Peyer's patch (tissue), 4 donors: ENCODE measurements at regions not wholly inside any gene's neighbourhood (a gene's known extent, or its start where the extent isn't known, plus 50 kb on each side); places are given as distances from the start of the nearest gene placed in this dataset.

Experiments used
- POLR2A ChIP-seq, 2 donors: fragments of 450-650 bp; IDR thresholded peaks; one replicate each; pipeline ENCODE4 v1.5.1; 2017; ENCODE audit warnings: antibody characterized with exemption in 2 of 2, mild to moderate bottlenecking in 2 of 2, moderate library complexity in 2 of 2
- TF ChIP-seq, protein P1 (sequence below), 6 experiments: fragments of 450-650 bp in 4 of 6; fragments of 200-600 bp in 2 of 6; sonication (generic) in 1 of 6; IDR thresholded peaks; one replicate each; pipeline ENCODE4 v1.5.1; 2017 to 2019; ENCODE audit warnings: antibody characterized with exemption in 6 of 6, mild to moderate bottlenecking in 3 of 6, moderate library complexity in 1 of 6

DNA sequence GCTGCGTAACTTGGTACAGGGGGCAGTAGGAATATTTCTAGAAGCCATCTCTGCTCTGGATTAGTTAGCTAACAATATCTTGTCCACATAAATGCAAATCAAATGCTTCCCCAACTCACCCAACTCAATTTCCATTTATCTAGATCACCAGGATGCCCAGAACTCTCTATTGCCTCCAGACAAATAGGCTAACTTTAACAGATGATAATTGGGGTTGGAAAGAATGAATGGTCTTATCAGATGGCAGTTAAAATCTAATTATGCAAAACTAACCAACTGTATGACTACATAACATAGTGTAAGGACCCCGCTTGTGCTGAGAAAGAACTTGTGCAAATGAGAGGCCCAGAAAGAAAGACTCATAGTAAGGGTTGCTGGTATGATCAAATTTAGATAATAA, 1024.8 kb downstream of the PLA2G4A start:
- TF ChIP-seq, protein P1, sequence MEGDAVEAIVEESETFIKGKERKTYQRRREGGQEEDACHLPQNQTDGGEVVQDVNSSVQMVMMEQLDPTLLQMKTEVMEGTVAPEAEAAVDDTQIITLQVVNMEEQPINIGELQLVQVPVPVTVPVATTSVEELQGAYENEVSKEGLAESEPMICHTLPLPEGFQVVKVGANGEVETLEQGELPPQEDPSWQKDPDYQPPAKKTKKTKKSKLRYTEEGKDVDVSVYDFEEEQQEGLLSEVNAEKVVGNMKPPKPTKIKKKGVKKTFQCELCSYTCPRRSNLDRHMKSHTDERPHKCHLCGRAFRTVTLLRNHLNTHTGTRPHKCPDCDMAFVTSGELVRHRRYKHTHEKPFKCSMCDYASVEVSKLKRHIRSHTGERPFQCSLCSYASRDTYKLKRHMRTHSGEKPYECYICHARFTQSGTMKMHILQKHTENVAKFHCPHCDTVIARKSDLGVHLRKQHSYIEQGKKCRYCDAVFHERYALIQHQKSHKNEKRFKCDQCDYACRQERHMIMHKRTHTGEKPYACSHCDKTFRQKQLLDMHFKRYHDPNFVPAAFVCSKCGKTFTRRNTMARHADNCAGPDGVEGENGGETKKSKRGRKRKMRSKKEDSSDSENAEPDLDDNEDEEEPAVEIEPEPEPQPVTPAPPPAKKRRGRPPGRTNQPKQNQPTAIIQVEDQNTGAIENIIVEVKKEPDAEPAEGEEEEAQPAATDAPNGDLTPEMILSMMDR (IDR thresholded peaks at IDR 0.05): no peak
- no peak for TF ChIP-seq POLR2A (IDR thresholded peaks at IDR 0.05)
